HepG2 (cell line): ENCODE measurements at regions not wholly inside any gene's neighbourhood (a gene's known extent, or its start where the extent isn't known, plus 50 kb on each side); places are given as distances from the start of the nearest gene placed in this dataset.

ENCODE experiments used
- ATAC-seq: fragments of 200-7000 bp; cut with Tn5 transposase; 3 replicates; pipeline ENCODE4 v1.9.1; 2020; ENCODE audit warnings: mild to moderate bottlenecking, moderate library complexity
- BruUV-seq: library from RNA; stranded (reverse); fragments of 400-500 nt; replicated peaks from 2 replicates; lab custom pipeline; 2021; lab: Mats Ljungman, UMichigan
- CTCF ChIA-PET: fragments of 300-600 bp; formaldehyde crosslinking; extraction: SDS; loops from one replicate; lab custom pipeline; 2021; ENCODE audit warnings: low total read pairs, inconsistent platforms, low intra/inter-chr PET ratio; lab: Yijun Ruan, JAX
- POLR2A ChIA-PET: fragments of 350-600 bp; sonication (Branson Sonifier 250); formaldehyde crosslinking; loops from one replicate; lab custom pipeline; 2020; ENCODE audit warnings: antibody characterized with exemption, inconsistent platforms; lab: Yijun Ruan, JAX
- DNase-seq: peaks from one replicate; pipeline ENCODE4 v3.0.0-alpha.2; 2015; ENCODE audit warnings: low spot score
- FAIRE-seq: peaks from 3 replicates; lab custom pipeline; 2011; peaks lifted over from hg19 to GRCh38; lab: Jason Lieb, UNC
- H2AFZ ChIP-seq: one replicate; pipeline ENCODE4 v1.6.1; 2011; ENCODE audit warnings: low read length, inconsistent platforms
- H3K27ac ChIP-seq: fragments of 300-600 bp; 3 replicates; pipeline ENCODE4 v1.8.0; 2011; ENCODE audit warnings: mixed run types, mild to moderate bottlenecking, mixed read lengths, low read length, inconsistent platforms; ENCODE audit not compliant: insufficient read depth; ENCODE audit errors: extremely low read length
- H3K27me3 ChIP-seq, 2 experiments: fragments of 200-600 bp in 1 of 2; 2 replicates in 1 of 2; 3 replicates in 1 of 2; pipeline versions ENCODE4 v1.6.0 to v1.8.0; 2011; ENCODE audit warnings: low read length in 2 of 2, mild to moderate bottlenecking in 2 of 2, moderate library complexity in 2 of 2, inconsistent platforms in 1 of 2; ENCODE audit not compliant: insufficient read depth in 2 of 2, control insufficient read depth in 1 of 2
- H3K36me3 ChIP-seq, 2 experiments: fragments of 200-600 bp in 1 of 2; replicated peaks in 1 of 2; 2 replicates in 1 of 2; 3 replicates in 1 of 2; pipeline versions ENCODE4 v1.5.1 to v1.8.0; 2011; ENCODE audit warnings: low read length in 2 of 2, inconsistent platforms in 1 of 2; ENCODE audit not compliant: insufficient read depth in 2 of 2, control insufficient read depth in 1 of 2
- H3K4me1 ChIP-seq: 2 replicates; pipeline ENCODE4 v1.5.1; 2012; ENCODE audit warnings: low read length, inconsistent platforms; ENCODE audit not compliant: insufficient read depth
- H3K4me2 ChIP-seq: 2 replicates; pipeline ENCODE4 v1.6.0; 2011; ENCODE audit warnings: low read depth, low read length, inconsistent platforms
- H3K4me3 ChIP-seq, 3 experiments: fragments of 200-600 bp in 1 of 3; sonication (generic), shearing (Covaris generic) in 1 of 3; replicated peaks in 1 of 3; 2 replicates each; pipeline ENCODE4 v1.5.1; 2011 to 2016; ENCODE audit warnings: low read length in 3 of 3, inconsistent platforms in 2 of 3, low read depth in 2 of 3, mild to moderate bottlenecking in 2 of 3, control low read depth in 1 of 3, mixed read lengths in 1 of 3; ENCODE audit not compliant: insufficient read depth in 1 of 3
- H3K79me2 ChIP-seq: one replicate; pipeline ENCODE4 v1.6.1; 2011; ENCODE audit warnings: low read length, inconsistent platforms; ENCODE audit not compliant: insufficient read depth
- H3K9ac ChIP-seq: 2 replicates; pipeline ENCODE4 v1.6.0; 2011; ENCODE audit warnings: mild to moderate bottlenecking, low read depth, low read length, inconsistent platforms; ENCODE audit not compliant: insufficient read depth
- H3K9me3 ChIP-seq: 2 replicates; pipeline ENCODE4 v1.5.1; 2012; ENCODE audit warnings: mild to moderate bottlenecking, low read length
- H4K20me1 ChIP-seq: 2 replicates; pipeline ENCODE4 v1.6.0; 2011; ENCODE audit warnings: inconsistent platforms, mild to moderate bottlenecking, low read length, moderate library complexity; ENCODE audit not compliant: insufficient read depth
- CC2D1A ChIP-seq: sonication (generic); formaldehyde crosslinking; IDR thresholded peaks from 2 replicates; pipeline ENCODE4 v1.8.1; 2023; ENCODE audit warnings: mild to moderate bottlenecking, missing genetic modification reagents
- CCAR2 ChIP-seq: fragments of 200-400 bp; formaldehyde crosslinking; optimal IDR thresholded peaks from 2 replicates; pipeline ENCODE3; 2018; ENCODE audit warnings: low read depth, mild to moderate bottlenecking, low read length, moderate library complexity
- GFI1 ChIP-seq: sonication (generic); formaldehyde crosslinking; IDR thresholded peaks from 2 replicates; pipeline ENCODE4 v1.5.0; 2020; ENCODE audit warnings: missing genetic modification reagents, mild to moderate bottlenecking, borderline replicate concordance
- HOXD1 ChIP-seq: sonication (generic); formaldehyde crosslinking; IDR thresholded peaks from 2 replicates; pipeline ENCODE4 v1.5.0; 2020; ENCODE audit warnings: missing genetic modification reagents
- MAFG ChIP-seq: sonication (generic); formaldehyde crosslinking; IDR thresholded peaks from 2 replicates; pipeline ENCODE4 v1.5.1; 2020; ENCODE audit warnings: mild to moderate bottlenecking, missing genetic modification reagents
- MEF2D ChIP-seq: sonication (generic); formaldehyde crosslinking; IDR thresholded peaks from 2 replicates; pipeline ENCODE4 v1.5.1; 2020; ENCODE audit warnings: mild to moderate bottlenecking, missing genetic modification reagents
- MEIS1 ChIP-seq: sonication (generic); formaldehyde crosslinking; IDR thresholded peaks from 2 replicates; pipeline ENCODE4 v1.9.0; 2021; ENCODE audit warnings: mild to moderate bottlenecking, missing genetic modification reagents, moderate library complexity, borderline replicate concordance
- NR2C2 ChIP-seq: sonication (generic); formaldehyde crosslinking; IDR thresholded peaks from 2 replicates; pipeline ENCODE4 v1.4.0; 2020; ENCODE audit warnings: missing genetic modification reagents, mild to moderate bottlenecking, moderate library complexity, borderline replicate concordance
- REXO4 ChIP-seq: sonication (generic); formaldehyde crosslinking; IDR thresholded peaks from 2 replicates; pipeline ENCODE4 v1.8.0; 2022; ENCODE audit warnings: missing genetic modification reagents, mild to moderate bottlenecking, borderline replicate concordance
- THAP11 ChIP-seq: IDR thresholded peaks from 2 replicates; pipeline ENCODE4 v1.6.1; 2016; ENCODE audit warnings: missing biosample characterization, missing genetic modification reagents
- ZNF382 ChIP-seq: sonication (generic); formaldehyde crosslinking; IDR thresholded peaks from 2 replicates; pipeline ENCODE4 v1.5.0; 2020; ENCODE audit warnings: missing genetic modification reagents, mild to moderate bottlenecking, borderline replicate concordance
- WGBS: methylation state at CpG from one replicate; pipeline ENCODE4 v1.1.6; 2017; ENCODE audit warnings: low lambda C conversion rate; 5-methylcytosine and 5-hydroxymethylcytosine counted together
- in situ Hi-C: cut with HindIII; loops from 2 replicates; pipeline ENCODE4 v1.10.0; 2017; ENCODE audit warnings: low pct_unique_long_range_greater_than_20kb; ENCODE audit not compliant: extremely low pct_ligation_motif_present
- intact Hi-C: fragments of 100-400 bp; cut with micrococcal nuclease; formaldehyde crosslinking; loops from one replicate; pipeline ENCODE4 v1.10.0; 2022; ENCODE audit not compliant: unreplicated experiment
- TF ChIP-seq, protein P1 (sequence below): sonication (generic); formaldehyde crosslinking; IDR thresholded peaks from 2 replicates; pipeline ENCODE4 v1.5.0; 2020; ENCODE audit warnings: mild to moderate bottlenecking, missing genetic modification reagents
- TF ChIP-seq, protein P2 (sequence below): sonication (generic); formaldehyde crosslinking; IDR thresholded peaks from 2 replicates; pipeline ENCODE4 v1.8.0; 2022; ENCODE audit warnings: low read depth, missing genetic modification reagents
- TF ChIP-seq, protein P3 (sequence below): IDR thresholded peaks from 2 replicates; pipeline ENCODE4 v1.6.1; 2012; ENCODE audit warnings: low read length, improper control_type of control experiment

GRCh38 chr2:234680688-234681619, 184.1 kb upstream of the ARL4C start:
- DNase-seq (no peak), FAIRE-seq (no peak), ATAC-seq (no peak)
- Histone ChIP-seq H2AFZ (no peak overlapping the region), H3K4me1 (peaks cover 91% of the 10 kb centered on the region), H3K9me3 (no peaks in the 10 kb centered on the region), H3K27ac (peak overlapping the region; percentile 86), H3K27me3 (no peaks in the 10 kb centered on the region), H4K20me1 (no peaks in the 10 kb centered on the region), H3K4me2 (peak overlapping the region; percentile 46), H3K79me2 (no peaks in the 10 kb centered on the region), H3K36me3 (no peaks in the 10 kb centered on the region), H3K9ac (peak overlapping the region; percentile 59), H3K4me3 (peak overlapping the region in 1 of 3 experiments; percentile 5; a peak in 1 of 6 replicates)
- CTCF ChIA-PET: no interaction called here
- POLR2A ChIA-PET: interaction anchor here (0.8 to 11.7 kb wide), 20 partner anchors 10 to 325 kb away, joined by 3 to 484 read pairs (median 4); no protein-coding TSS in a partner anchor
- intact Hi-C loops (loop anchor here (1.0 kb wide), 1 partner anchor 8 kb away; no protein-coding TSS in a partner anchor), in situ Hi-C loops (no loop called here)
- no TSS peak for BruUV-seq
- WGBS: 91% methylated on average over 9 of the region's 9 CpGs
- TF ChIP-seq MAFG (CRISPR knock-in tag): no peak
- no peak for TF ChIP-seq HOXD1 (CRISPR knock-in tag)
- TF ChIP-seq CC2D1A (CRISPR knock-in tag): peak; percentile 95
- TF ChIP-seq NR2C2 (CRISPR knock-in tag): no peak
- TF ChIP-seq REXO4 (CRISPR knock-in tag): peak; percentile 46; the same call in 1 of the 2 replicates
- TF ChIP-seq, protein P1, sequence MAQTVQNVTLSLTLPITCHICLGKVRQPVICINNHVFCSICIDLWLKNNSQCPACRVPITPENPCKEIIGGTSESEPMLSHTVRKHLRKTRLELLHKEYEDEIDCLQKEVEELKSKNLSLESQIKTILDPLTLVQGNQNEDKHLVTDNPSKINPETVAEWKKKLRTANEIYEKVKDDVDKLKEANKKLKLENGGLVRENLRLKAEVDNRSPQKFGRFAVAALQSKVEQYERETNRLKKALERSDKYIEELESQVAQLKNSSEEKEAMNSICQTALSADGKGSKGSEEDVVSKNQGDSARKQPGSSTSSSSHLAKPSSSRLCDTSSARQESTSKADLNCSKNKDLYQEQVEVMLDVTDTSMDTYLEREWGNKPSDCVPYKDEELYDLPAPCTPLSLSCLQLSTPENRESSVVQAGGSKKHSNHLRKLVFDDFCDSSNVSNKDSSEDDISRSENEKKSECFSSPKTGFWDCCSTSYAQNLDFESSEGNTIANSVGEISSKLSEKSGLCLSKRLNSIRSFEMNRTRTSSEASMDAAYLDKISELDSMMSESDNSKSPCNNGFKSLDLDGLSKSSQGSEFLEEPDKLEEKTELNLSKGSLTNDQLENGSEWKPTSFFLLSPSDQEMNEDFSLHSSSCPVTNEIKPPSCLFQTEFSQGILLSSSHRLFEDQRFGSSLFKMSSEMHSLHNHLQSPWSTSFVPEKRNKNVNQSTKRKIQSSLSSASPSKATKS (CRISPR knock-in tag): 0 out of 2 replicates have a peak, but pooled peaks have one; percentile 72
- 0 out of 2 replicates have a peak, but pooled peaks have one; percentile 22 for TF ChIP-seq THAP11 (CRISPR knock-in tag)
- TF ChIP-seq MEIS1: 0 out of 2 replicates have a peak, but pooled peaks have one; percentile 9
- TF ChIP-seq, protein P2, sequence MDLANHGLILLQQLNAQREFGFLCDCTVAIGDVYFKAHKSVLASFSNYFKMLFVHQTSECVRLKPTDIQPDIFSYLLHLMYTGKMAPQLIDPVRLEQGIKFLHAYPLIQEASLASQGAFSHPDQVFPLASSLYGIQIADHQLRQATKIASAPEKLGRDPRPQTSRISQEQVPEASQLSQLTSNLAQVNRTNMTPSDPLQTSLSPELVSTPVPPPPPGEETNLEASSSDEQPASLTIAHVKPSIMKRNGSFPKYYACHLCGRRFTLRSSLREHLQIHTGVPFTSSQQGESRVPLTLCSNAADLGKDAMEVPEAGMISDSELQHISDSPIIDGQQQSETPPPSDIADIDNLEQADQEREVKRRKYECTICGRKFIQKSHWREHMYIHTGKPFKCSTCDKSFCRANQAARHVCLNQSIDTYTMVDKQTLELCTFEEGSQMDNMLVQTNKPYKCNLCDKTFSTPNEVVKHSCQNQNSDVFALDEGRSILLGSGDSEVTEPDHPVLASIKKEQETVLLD: 0 out of 2 replicates have a peak, but pooled peaks have one; percentile 35
- TF ChIP-seq, protein P3, sequence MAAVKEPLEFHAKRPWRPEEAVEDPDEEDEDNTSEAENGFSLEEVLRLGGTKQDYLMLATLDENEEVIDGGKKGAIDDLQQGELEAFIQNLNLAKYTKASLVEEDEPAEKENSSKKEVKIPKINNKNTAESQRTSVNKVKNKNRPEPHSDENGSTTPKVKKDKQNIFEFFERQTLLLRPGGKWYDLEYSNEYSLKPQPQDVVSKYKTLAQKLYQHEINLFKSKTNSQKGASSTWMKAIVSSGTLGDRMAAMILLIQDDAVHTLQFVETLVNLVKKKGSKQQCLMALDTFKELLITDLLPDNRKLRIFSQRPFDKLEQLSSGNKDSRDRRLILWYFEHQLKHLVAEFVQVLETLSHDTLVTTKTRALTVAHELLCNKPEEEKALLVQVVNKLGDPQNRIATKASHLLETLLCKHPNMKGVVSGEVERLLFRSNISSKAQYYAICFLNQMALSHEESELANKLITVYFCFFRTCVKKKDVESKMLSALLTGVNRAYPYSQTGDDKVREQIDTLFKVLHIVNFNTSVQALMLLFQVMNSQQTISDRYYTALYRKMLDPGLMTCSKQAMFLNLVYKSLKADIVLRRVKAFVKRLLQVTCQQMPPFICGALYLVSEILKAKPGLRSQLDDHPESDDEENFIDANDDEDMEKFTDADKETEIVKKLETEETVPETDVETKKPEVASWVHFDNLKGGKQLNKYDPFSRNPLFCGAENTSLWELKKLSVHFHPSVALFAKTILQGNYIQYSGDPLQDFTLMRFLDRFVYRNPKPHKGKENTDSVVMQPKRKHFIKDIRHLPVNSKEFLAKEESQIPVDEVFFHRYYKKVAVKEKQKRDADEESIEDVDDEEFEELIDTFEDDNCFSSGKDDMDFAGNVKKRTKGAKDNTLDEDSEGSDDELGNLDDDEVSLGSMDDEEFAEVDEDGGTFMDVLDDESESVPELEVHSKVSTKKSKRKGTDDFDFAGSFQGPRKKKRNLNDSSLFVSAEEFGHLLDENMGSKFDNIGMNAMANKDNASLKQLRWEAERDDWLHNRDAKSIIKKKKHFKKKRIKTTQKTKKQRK: no peak
- TF ChIP-seq ZNF382 (CRISPR knock-in tag): no peak
- TF ChIP-seq MEF2D (CRISPR knock-in tag): 0 out of 2 replicates have a peak, but pooled peaks have one; percentile 0
- 0 out of 2 replicates have a peak, but pooled peaks have one; percentile 15 for TF ChIP-seq GFI1 (CRISPR knock-in tag)
- TF ChIP-seq CCAR2: no peak
